22Rv1 (cell line): ENCODE measurements at regions not wholly inside any gene's neighbourhood (a gene's known extent, or its start where the extent isn't known, plus 50 kb on each side); places are given as distances from the start of the nearest gene placed in this dataset.
A peak's percentile ranks its signal among the peaks of the same experiment; 100 is the strongest.

ENCODE experiments used
- ZFX ChIP-seq: fragments of 450-650 bp; IDR thresholded peaks from 2 replicates; pipeline ENCODE4 v1.6.1; 2017; ENCODE audit warnings: antibody characterized with exemption, borderline replicate concordance
- TF ChIP-seq, protein P1 (sequence below): fragments of 450-650 bp; IDR thresholded peaks from 2 replicates; pipeline ENCODE4 v1.5.1; 2017; ENCODE audit warnings: mild to moderate bottlenecking

GRCh38 chr12:25404955-25405354 lies 148.1 kb downstream of the LMNTD1 start:
- TF ChIP-seq, protein P1, sequence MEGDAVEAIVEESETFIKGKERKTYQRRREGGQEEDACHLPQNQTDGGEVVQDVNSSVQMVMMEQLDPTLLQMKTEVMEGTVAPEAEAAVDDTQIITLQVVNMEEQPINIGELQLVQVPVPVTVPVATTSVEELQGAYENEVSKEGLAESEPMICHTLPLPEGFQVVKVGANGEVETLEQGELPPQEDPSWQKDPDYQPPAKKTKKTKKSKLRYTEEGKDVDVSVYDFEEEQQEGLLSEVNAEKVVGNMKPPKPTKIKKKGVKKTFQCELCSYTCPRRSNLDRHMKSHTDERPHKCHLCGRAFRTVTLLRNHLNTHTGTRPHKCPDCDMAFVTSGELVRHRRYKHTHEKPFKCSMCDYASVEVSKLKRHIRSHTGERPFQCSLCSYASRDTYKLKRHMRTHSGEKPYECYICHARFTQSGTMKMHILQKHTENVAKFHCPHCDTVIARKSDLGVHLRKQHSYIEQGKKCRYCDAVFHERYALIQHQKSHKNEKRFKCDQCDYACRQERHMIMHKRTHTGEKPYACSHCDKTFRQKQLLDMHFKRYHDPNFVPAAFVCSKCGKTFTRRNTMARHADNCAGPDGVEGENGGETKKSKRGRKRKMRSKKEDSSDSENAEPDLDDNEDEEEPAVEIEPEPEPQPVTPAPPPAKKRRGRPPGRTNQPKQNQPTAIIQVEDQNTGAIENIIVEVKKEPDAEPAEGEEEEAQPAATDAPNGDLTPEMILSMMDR = peak; percentile 61
- no peak for TF ChIP-seq ZFX
